ENCODE measurements at regions not wholly inside any gene's neighbourhood (a gene's known extent, or its start where the extent isn't known, plus 50 kb on each side); places are given as distances from the start of the nearest gene placed in this dataset.

DNA sequence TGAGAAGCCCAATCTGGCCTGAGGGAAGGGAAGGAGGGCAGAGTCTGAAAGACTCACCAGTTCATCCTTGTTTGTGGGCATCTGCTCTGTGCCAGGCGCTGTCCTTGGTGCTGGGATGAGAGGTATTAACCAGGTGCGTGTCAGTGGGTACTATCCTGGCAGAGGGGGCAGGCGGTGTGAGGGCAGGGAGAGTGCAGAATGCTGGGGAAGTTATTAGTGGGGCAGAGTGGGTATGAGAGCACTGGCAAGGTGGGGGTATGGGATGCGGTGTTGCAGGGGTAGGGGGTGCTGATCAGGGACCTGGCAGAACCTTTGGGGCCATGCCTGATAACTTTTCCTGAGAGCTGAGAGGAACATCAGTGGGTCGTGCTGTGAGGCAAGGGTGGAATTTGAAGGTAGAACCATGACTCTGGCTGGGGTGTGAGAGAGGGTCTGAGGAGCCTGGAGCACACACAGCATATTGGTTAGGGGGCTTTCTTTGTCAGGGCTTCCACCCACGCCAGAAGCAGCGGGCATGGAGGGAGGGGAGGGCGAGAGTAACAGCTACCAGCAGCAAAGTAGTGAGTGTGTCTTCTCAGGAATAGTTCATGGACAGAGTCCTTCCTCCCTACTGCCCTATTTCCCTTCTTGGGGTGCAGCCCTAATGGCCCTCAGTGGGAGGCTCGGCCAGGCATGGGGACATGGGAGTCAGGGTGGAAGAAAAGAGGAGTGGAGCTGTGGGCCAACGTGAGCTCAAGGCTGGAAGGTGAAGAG lies 290.7 kb downstream of the CYP26B1 start:
- TF ChIP-seq, protein P1, sequence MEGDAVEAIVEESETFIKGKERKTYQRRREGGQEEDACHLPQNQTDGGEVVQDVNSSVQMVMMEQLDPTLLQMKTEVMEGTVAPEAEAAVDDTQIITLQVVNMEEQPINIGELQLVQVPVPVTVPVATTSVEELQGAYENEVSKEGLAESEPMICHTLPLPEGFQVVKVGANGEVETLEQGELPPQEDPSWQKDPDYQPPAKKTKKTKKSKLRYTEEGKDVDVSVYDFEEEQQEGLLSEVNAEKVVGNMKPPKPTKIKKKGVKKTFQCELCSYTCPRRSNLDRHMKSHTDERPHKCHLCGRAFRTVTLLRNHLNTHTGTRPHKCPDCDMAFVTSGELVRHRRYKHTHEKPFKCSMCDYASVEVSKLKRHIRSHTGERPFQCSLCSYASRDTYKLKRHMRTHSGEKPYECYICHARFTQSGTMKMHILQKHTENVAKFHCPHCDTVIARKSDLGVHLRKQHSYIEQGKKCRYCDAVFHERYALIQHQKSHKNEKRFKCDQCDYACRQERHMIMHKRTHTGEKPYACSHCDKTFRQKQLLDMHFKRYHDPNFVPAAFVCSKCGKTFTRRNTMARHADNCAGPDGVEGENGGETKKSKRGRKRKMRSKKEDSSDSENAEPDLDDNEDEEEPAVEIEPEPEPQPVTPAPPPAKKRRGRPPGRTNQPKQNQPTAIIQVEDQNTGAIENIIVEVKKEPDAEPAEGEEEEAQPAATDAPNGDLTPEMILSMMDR (IDR thresholded peaks at IDR 0.05) = no peak
- no peak for TF ChIP-seq POLR2AphosphoS5 (IDR thresholded peaks at IDR 0.05)
